H9 (cell line): ENCODE measurements at regions not wholly inside any gene's neighbourhood (a gene's known extent, or its start where the extent isn't known, plus 50 kb on each side); places are given as distances from the start of the nearest gene placed in this dataset.

ENCODE experiments used
- DNase-seq: peaks from one replicate; pipeline ENCODE4 v3.0.0-alpha.2; 2017
- H2AFZ ChIP-seq: one replicate; pipeline ENCODE4 v1.6.1; 2013; ENCODE audit warnings: mild to moderate bottlenecking, low read length, control low read depth, moderate library complexity
- H2AK5ac ChIP-seq: 2 replicates; pipeline ENCODE4 v1.6.1; 2013; ENCODE audit warnings: low read length, control low read depth, mixed read lengths; ENCODE audit not compliant: insufficient read length
- H2BK120ac ChIP-seq: one replicate; pipeline ENCODE4 v1.6.1; 2013; ENCODE audit warnings: low read depth, mild to moderate bottlenecking, low read length, control low read depth, inconsistent platforms; ENCODE audit not compliant: poor library complexity, severe bottlenecking
- H2BK12ac ChIP-seq: 2 replicates; pipeline ENCODE4 v1.6.1; 2013; ENCODE audit warnings: low read length, control low read depth, mixed read lengths, low read depth; ENCODE audit not compliant: insufficient read length
- H2BK15ac ChIP-seq: 2 replicates; pipeline ENCODE4 v1.6.1; 2013; ENCODE audit warnings: low read depth, low read length, control low read depth
- H2BK20ac ChIP-seq: one replicate; pipeline ENCODE4 v1.6.1; 2013; ENCODE audit warnings: low read depth, mild to moderate bottlenecking, low read length, control low read depth, inconsistent platforms; ENCODE audit not compliant: poor library complexity, severe bottlenecking
- H2BK5ac ChIP-seq: 2 replicates; pipeline ENCODE4 v1.6.1; 2013; ENCODE audit warnings: low read length, control low read depth, mixed read lengths; ENCODE audit not compliant: insufficient read length
- H3K14ac ChIP-seq: 2 replicates; pipeline ENCODE4 v1.6.1; 2013; ENCODE audit warnings: low read length, control low read depth; ENCODE audit not compliant: insufficient read depth
- H3K18ac ChIP-seq: 2 replicates; pipeline ENCODE4 v1.6.1; 2013; ENCODE audit warnings: low read depth, mild to moderate bottlenecking, mixed read lengths, low read length, control low read depth; ENCODE audit not compliant: insufficient read length
- H3K23ac ChIP-seq: 2 replicates; pipeline ENCODE4 v1.6.1; 2013; ENCODE audit warnings: low read length, control low read depth, mixed read lengths, low read depth; ENCODE audit not compliant: insufficient read length
- H3K23me2 ChIP-seq: 2 replicates; pipeline ENCODE4 v1.6.1; 2013; ENCODE audit warnings: low read depth, mild to moderate bottlenecking, mixed read lengths, low read length, control low read depth; ENCODE audit not compliant: insufficient read length, poor library complexity, severe bottlenecking
- H3K27ac ChIP-seq: 2 replicates; pipeline ENCODE4 v1.5.1; 2013; ENCODE audit warnings: low read length, control low read depth, mixed read lengths, low read depth; ENCODE audit not compliant: insufficient read length
- H3K27me3 ChIP-seq: 2 replicates; pipeline ENCODE4 v1.6.1; 2013; ENCODE audit warnings: low read length, control low read depth, inconsistent platforms; ENCODE audit not compliant: insufficient read depth
- H3K4ac ChIP-seq: 2 replicates; pipeline ENCODE4 v1.6.1; 2013; ENCODE audit warnings: low read depth, mild to moderate bottlenecking, control low read depth, inconsistent platforms, low read length, moderate library complexity
- H3K4me1 ChIP-seq: 2 replicates; pipeline ENCODE4 v1.6.1; 2013; ENCODE audit warnings: low read length, control low read depth, inconsistent platforms; ENCODE audit not compliant: insufficient read depth
- H3K4me2 ChIP-seq: 2 replicates; pipeline ENCODE4 v1.6.1; 2013; ENCODE audit warnings: low read length, control low read depth, mixed read lengths; ENCODE audit not compliant: insufficient read length, insufficient read depth
- H3K56ac ChIP-seq: 2 replicates; pipeline ENCODE4 v1.6.1; 2013; ENCODE audit warnings: low read depth, mild to moderate bottlenecking, mixed read lengths, low read length, control low read depth; ENCODE audit not compliant: insufficient read length
- H3K79me1 ChIP-seq: 2 replicates; pipeline ENCODE4 v1.6.1; 2013; ENCODE audit warnings: low read depth, mild to moderate bottlenecking, moderate library complexity, low read length, control low read depth, inconsistent platforms; ENCODE audit not compliant: insufficient read depth, poor library complexity, severe bottlenecking
- H3K79me2 ChIP-seq: 2 replicates; pipeline ENCODE4 v1.6.1; 2013; ENCODE audit warnings: low read length, control low read depth, inconsistent platforms; ENCODE audit not compliant: insufficient read depth
- H3K9ac ChIP-seq: 2 replicates; pipeline ENCODE4 v1.6.1; 2013; ENCODE audit warnings: low read length, control low read depth, mixed read lengths; ENCODE audit not compliant: insufficient read length; ENCODE audit errors: extremely low read depth
- H3K9me3 ChIP-seq: one replicate; pipeline ENCODE4 v1.6.1; 2013; ENCODE audit warnings: low read depth, low read length, inconsistent platforms; ENCODE audit not compliant: control insufficient read depth
- H3T11ph ChIP-seq: one replicate; pipeline ENCODE4 v1.6.1; 2013; ENCODE audit warnings: mild to moderate bottlenecking, low read length, control low read depth, inconsistent platforms
- H4K20me1 ChIP-seq: one replicate; pipeline ENCODE4 v1.6.1; 2013; ENCODE audit not compliant: control insufficient read depth, insufficient read length, insufficient read depth
- H4K5ac ChIP-seq: 2 replicates; pipeline ENCODE4 v1.6.1; 2013; ENCODE audit warnings: low read depth, mild to moderate bottlenecking, mixed read lengths, low read length, control low read depth; ENCODE audit not compliant: insufficient read length
- H4K8ac ChIP-seq: replicated peaks from 2 replicates; pipeline ENCODE4 v1.6.1; 2013; ENCODE audit warnings: low read length, control low read depth, mixed read lengths, low read depth; ENCODE audit not compliant: insufficient read length
- H4K91ac ChIP-seq: 2 replicates; pipeline ENCODE4 v1.6.1; 2013; ENCODE audit warnings: low read depth, mild to moderate bottlenecking, moderate library complexity, mixed read lengths, low read length, control low read depth; ENCODE audit not compliant: insufficient read length
- H3K27ac Mint-ChIP-seq, 3 experiments: 2 replicates in 2 of 3; 3 replicates in 1 of 3; pipeline ENCODE4 v1.8.0; 2020 to 2021; ENCODE audit warnings: mixed read lengths in 3 of 3, mild to moderate bottlenecking in 1 of 3, moderate library complexity in 1 of 3
- H3K27me3 Mint-ChIP-seq: 2 replicates; pipeline ENCODE4 v1.8.0; 2021; ENCODE audit warnings: low read depth, mild to moderate bottlenecking, moderate library complexity, mixed read lengths
- H3K36me3 Mint-ChIP-seq, 3 experiments: 2 replicates in 2 of 3; 3 replicates in 1 of 3; pipeline ENCODE4 v1.8.0; 2020 to 2021; ENCODE audit warnings: low read depth in 3 of 3, mixed read lengths in 3 of 3; ENCODE audit not compliant: insufficient read depth in 1 of 3
- H3K4me1 Mint-ChIP-seq, 2 experiments: 2 replicates each; pipeline ENCODE4 v1.8.0; 2020; ENCODE audit warnings: mixed read lengths in 2 of 2
- H3K4me3 Mint-ChIP-seq, 2 experiments: 2 replicates in 1 of 2; 3 replicates in 1 of 2; pipeline ENCODE4 v1.8.0; 2020 to 2021; ENCODE audit warnings: mild to moderate bottlenecking in 2 of 2, mixed read lengths in 2 of 2, moderate library complexity in 1 of 2
- H3K9me3 Mint-ChIP-seq, 2 experiments: 2 replicates in 1 of 2; 3 replicates in 1 of 2; pipeline ENCODE4 v1.8.0; 2020; ENCODE audit warnings: mild to moderate bottlenecking in 2 of 2, mixed read lengths in 2 of 2, moderate library complexity in 1 of 2
- CTCF ChIP-seq: fragments of 200-600 bp; sonication (generic); conservative IDR thresholded peaks from 3 replicates; pipeline ENCODE4 v1.8.0; 2021; ENCODE audit warnings: antibody characterized with exemption, mild to moderate bottlenecking
- WGBS: extraction: QIAGEN DNeasy Blood & Tissue Kit; methylation state at CpG from one replicate; pipeline ENCODE4 v1.1.7; 2013; ENCODE audit warnings: missing lambda C conversion rate, low lambda C conversion rate, mixed read lengths; ENCODE audit not compliant: insufficient read length; ENCODE audit errors: extremely low coverage; 5-methylcytosine and 5-hydroxymethylcytosine counted together

GRCh38 chr1:2969845-2970291 lies 51.4 kb upstream of the ACTRT2 start:
- H3K27me3 Mint-ChIP-seq, result no peaks in the 10 kb centered on the region; the same call in 1 of the 2 replicates
- H3K23ac ChIP-seq, result no peak overlapping the region

More at GRCh38 chr1:2969845-2970291, 51.4 kb upstream of the ACTRT2 start:
- Histone ChIP-seq H4K5ac (no peak overlapping the region), H2BK20ac (no peak overlapping the region), H3K14ac (no peak overlapping the region), H4K8ac (no peak overlapping the region), H2AK5ac (no peak overlapping the region), H3K27me3 (no peaks in the 10 kb centered on the region), H3K4ac (no peak overlapping the region), H3T11ph (no peak overlapping the region), H3K79me2 (no peaks in the 10 kb centered on the region), H3K79me1 (no peaks in the 10 kb centered on the region), H2BK5ac (no peak overlapping the region), H3K18ac (no peak overlapping the region), H3K9me3 (peaks cover 83% of the 10 kb centered on the region), H4K20me1 (no peaks in the 10 kb centered on the region), H2AFZ (no peak overlapping the region), H2BK12ac (no peak overlapping the region), H3K56ac (no peak overlapping the region), H3K4me1 (no peaks in the 10 kb centered on the region), H3K27ac (no peak overlapping the region), H2BK15ac (no peak overlapping the region), H3K9ac (no peak overlapping the region), H3K4me2 (no peak overlapping the region), H4K91ac (no peak overlapping the region), H3K23me2 (no peaks in the 10 kb centered on the region), H2BK120ac (no peak overlapping the region)
- peaks cover 0 to 14% (median 0%) of the 10 kb centered on the region in 3 experiments; a peak in 2 of 7 replicates for H3K36me3 Mint-ChIP-seq
- peaks cover 7 to 43% of the 10 kb centered on the region in 2 experiments for H3K9me3 Mint-ChIP-seq
- no CpG with 5 or more reads among the region's 23 CpGs for WGBS
- no peak overlapping the region for H3K4me3 Mint-ChIP-seq
- H3K27ac Mint-ChIP-seq, result no peak overlapping the region
- no peak for DNase-seq
- no peak for TF ChIP-seq CTCF
- H3K4me1 Mint-ChIP-seq, result no peaks in the 10 kb centered on the region
